Natural killer cell (primary cell): ENCODE measurements at regions not wholly inside any gene's neighbourhood (a gene's known extent, or its start where the extent isn't known, plus 50 kb on each side); places are given as distances from the start of the nearest gene placed in this dataset.
A peak's percentile ranks its signal among the peaks of the same experiment; 100 is the strongest.

Experiments used
- ATAC-seq, 3 donors: fragments of 150-1000 bp in 2 of 3; fragments of 200-7000 bp in 1 of 3; cut with Tn5 transposase; 1 replicate in 1 of 3; 2 replicates in 2 of 3; pipeline ENCODE4 v1.10.0; 2021; ENCODE audit warnings: mild to moderate bottlenecking in 2 of 3, moderate library complexity in 2 of 3
- DNase-seq, 2 donors: peaks; one replicate each; pipeline versions ENCODE4 v3.0.0 to v3.0.0-alpha.2; 2013 to 2021; ENCODE audit warnings: mixed read lengths in 1 of 2
- H3K27ac ChIP-seq: one replicate; pipeline ENCODE4 v1.5.1; 2013; ENCODE audit warnings: mild to moderate bottlenecking, low read length
- H3K27me3 ChIP-seq: one replicate; pipeline ENCODE4 v1.6.1; 2013; ENCODE audit warnings: low read length; ENCODE audit not compliant: control insufficient read depth, insufficient read depth
- H3K36me3 ChIP-seq: one replicate; pipeline ENCODE4 v1.6.1; 2013; ENCODE audit warnings: low read length; ENCODE audit not compliant: control insufficient read depth, insufficient read depth
- H3K4me1 ChIP-seq: one replicate; pipeline ENCODE4 v1.6.1; 2013; ENCODE audit warnings: low read length; ENCODE audit not compliant: control insufficient read depth, insufficient read depth
- H3K4me3 ChIP-seq: one replicate; pipeline ENCODE4 v1.5.1; 2013; ENCODE audit warnings: low read length
- H3K9me3 ChIP-seq: one replicate; pipeline ENCODE4 v1.6.1; 2013; ENCODE audit warnings: low read length; ENCODE audit not compliant: control insufficient read depth, insufficient read depth
- H3K27ac Mint-ChIP-seq, 2 donors: one replicate each; pipeline ENCODE4 v1.8.0; 2022; ENCODE audit warnings: mild to moderate bottlenecking in 2 of 2, mixed read lengths in 2 of 2, moderate library complexity in 1 of 2
- H3K27me3 Mint-ChIP-seq, 2 donors: one replicate each; pipeline ENCODE4 v1.8.0; 2022; ENCODE audit warnings: low read depth in 2 of 2, mixed read lengths in 2 of 2
- H3K36me3 Mint-ChIP-seq: one replicate; pipeline ENCODE4 v1.8.0; 2022; ENCODE audit warnings: mixed read lengths
- H3K4me1 Mint-ChIP-seq, 2 donors: one replicate each; pipeline ENCODE4 v1.8.0; 2022; ENCODE audit warnings: mixed read lengths in 2 of 2
- H3K4me3 Mint-ChIP-seq: one replicate; pipeline ENCODE4 v1.8.0; 2022; ENCODE audit warnings: mild to moderate bottlenecking, moderate library complexity, mixed read lengths
- H3K9me3 Mint-ChIP-seq, 2 donors: one replicate each; pipeline ENCODE4 v1.8.0; 2022; ENCODE audit warnings: mixed read lengths in 2 of 2
- CTCF ChIP-seq: fragments of 200-600 bp; IDR thresholded peaks from one replicate; pipeline ENCODE4 v1.8.0; 2022; ENCODE audit warnings: antibody characterized with exemption
- WGBS: methylation state at CpG from one replicate; pipeline ENCODE4 v1.1.7; 2013; ENCODE audit warnings: missing lambda C conversion rate; ENCODE audit not compliant: insufficient coverage; 5-methylcytosine and 5-hydroxymethylcytosine counted together
- intact Hi-C: fragments of 100-400 bp; cut with micrococcal nuclease; formaldehyde crosslinking; loops from one replicate; pipeline ENCODE4 v1.14.2; 2022

- Mint-ChIP-seq H3K9me3 (no peaks in the 10 kb centered on the region), H3K27me3 (peaks cover 0 to 12% of the 10 kb centered on the region in 2 donors), H3K4me1 (peaks cover 0 to 5% of the 10 kb centered on the region in 2 donors), H3K4me3 (no peak overlapping the region), H3K27ac (no peak overlapping the region), H3K36me3 (no peaks in the 10 kb centered on the region)
- H3K4me3 ChIP-seq = no peak overlapping the region
- H3K27ac ChIP-seq = no peak overlapping the region
- H3K36me3 ChIP-seq = no peaks in the 10 kb centered on the region
- H3K4me1 ChIP-seq = no peaks in the 10 kb centered on the region
- ATAC-seq (peak; percentile 57 to 72 (median 68)), DNase-seq (peak in 1 of 2 donors; percentile 18)
- 73% methylated on average over 4 of the region's 7 CpGs for WGBS
- no peaks in the 10 kb centered on the region for H3K9me3 ChIP-seq
- no peak for TF ChIP-seq CTCF
- no peaks in the 10 kb centered on the region for H3K27me3 ChIP-seq
- intact Hi-C loops = no loop called here
Measured at GRCh38 chr1:224542783-224543440, 73.2 kb upstream of the CNIH3 start.

GRCh38 chr1:224543453-224543852, 72.7 kb upstream of the CNIH3 start:
- Mint-ChIP-seq H3K36me3 (no peaks in the 10 kb centered on the region), H3K27ac (no peak overlapping the region), H3K4me1 (peaks cover 0 to 5% of the 10 kb centered on the region in 2 donors), H3K27me3 (peaks cover 0 to 12% of the 10 kb centered on the region in 2 donors), H3K4me3 (no peak overlapping the region), H3K9me3 (no peaks in the 10 kb centered on the region)
- DNase-seq = no peak
- no peak for TF ChIP-seq CTCF
- no peak overlapping the region for H3K4me3 ChIP-seq
- no peak overlapping the region for H3K27ac ChIP-seq
- no peaks in the 10 kb centered on the region for H3K36me3 ChIP-seq
- H3K4me1 ChIP-seq = no peaks in the 10 kb centered on the region
- 75% methylated on average over 1 of the region's 1 CpG for WGBS
- H3K27me3 ChIP-seq = no peaks in the 10 kb centered on the region
- H3K9me3 ChIP-seq = no peaks in the 10 kb centered on the region
- ATAC-seq = no peak
- intact Hi-C loops = no loop called here

- Histone ChIP-seq H3K27me3 (no peaks in the 10 kb centered on the region), H3K9me3 (no peaks in the 10 kb centered on the region), H3K36me3 (no peaks in the 10 kb centered on the region), H3K4me1 (no peaks in the 10 kb centered on the region), H3K27ac (no peak overlapping the region), H3K4me3 (no peak overlapping the region)
- DNase-seq (no peak), ATAC-seq (no peak)
- Mint-ChIP-seq H3K4me1 (peaks cover 0 to 5% of the 10 kb centered on the region in 2 donors), H3K27ac (no peak overlapping the region), H3K27me3 (peaks cover 0 to 6% of the 10 kb centered on the region in 2 donors), H3K4me3 (no peak overlapping the region), H3K9me3 (no peaks in the 10 kb centered on the region), H3K36me3 (no peaks in the 10 kb centered on the region)
- 95% methylated on average over 5 of the region's 6 CpGs for WGBS
- TF ChIP-seq CTCF = no peak
- intact Hi-C loops = no loop called here
Measured at GRCh38 chr1:224544346-224545110, 71.6 kb upstream of the CNIH3 start.
